Mammary epithelial cell (primary cell): ENCODE measurements at regions not wholly inside any gene's neighbourhood (a gene's known extent, or its start where the extent isn't known, plus 50 kb on each side); places are given as distances from the start of the nearest gene placed in this dataset.

ENCODE experiments used
- EZH2 ChIP-seq: IDR thresholded peaks from 2 replicates; pipeline ENCODE4 v1.6.1; 2012; ENCODE audit warnings: low read length, inconsistent platforms, borderline replicate concordance
- TF ChIP-seq, protein P1 (sequence below), 2 donors: IDR thresholded peaks in 1 of 2; conservative IDR thresholded peaks in 1 of 2; 2 replicates each; pipeline ENCODE4 v1.5.1; 2011 to 2012; ENCODE audit warnings: inconsistent platforms in 2 of 2, low read length in 2 of 2, mild to moderate bottlenecking in 2 of 2, control low read depth in 1 of 2, low read depth in 1 of 2; ENCODE audit not compliant: insufficient read depth in 1 of 2; ENCODE audit errors: extremely low read depth in 1 of 2

DNA sequence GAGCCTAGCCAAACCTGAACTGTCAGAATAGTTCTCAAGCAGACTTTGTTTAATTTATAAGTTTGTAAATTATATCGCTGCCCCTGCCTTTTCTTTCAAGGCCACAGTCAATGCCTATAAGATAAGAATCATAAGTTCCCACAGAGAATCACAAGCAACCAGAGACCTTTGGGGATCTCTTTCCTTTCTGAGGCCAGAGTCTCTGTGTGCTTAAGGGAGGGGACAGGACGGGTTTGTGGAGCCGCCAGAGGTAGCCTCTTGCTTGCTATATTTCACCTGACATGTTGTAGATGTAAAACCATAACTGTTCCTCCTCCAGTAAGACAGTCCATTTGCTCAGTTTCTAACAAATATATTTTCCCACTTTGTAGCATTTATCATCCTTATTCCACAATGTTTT, 458.8 kb downstream of the RFC3 start:
- TF ChIP-seq EZH2: no peak
- TF ChIP-seq, protein P1, sequence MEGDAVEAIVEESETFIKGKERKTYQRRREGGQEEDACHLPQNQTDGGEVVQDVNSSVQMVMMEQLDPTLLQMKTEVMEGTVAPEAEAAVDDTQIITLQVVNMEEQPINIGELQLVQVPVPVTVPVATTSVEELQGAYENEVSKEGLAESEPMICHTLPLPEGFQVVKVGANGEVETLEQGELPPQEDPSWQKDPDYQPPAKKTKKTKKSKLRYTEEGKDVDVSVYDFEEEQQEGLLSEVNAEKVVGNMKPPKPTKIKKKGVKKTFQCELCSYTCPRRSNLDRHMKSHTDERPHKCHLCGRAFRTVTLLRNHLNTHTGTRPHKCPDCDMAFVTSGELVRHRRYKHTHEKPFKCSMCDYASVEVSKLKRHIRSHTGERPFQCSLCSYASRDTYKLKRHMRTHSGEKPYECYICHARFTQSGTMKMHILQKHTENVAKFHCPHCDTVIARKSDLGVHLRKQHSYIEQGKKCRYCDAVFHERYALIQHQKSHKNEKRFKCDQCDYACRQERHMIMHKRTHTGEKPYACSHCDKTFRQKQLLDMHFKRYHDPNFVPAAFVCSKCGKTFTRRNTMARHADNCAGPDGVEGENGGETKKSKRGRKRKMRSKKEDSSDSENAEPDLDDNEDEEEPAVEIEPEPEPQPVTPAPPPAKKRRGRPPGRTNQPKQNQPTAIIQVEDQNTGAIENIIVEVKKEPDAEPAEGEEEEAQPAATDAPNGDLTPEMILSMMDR (conservative IDR thresholded peaks at IDR 0.05 in 1 of 2, IDR thresholded peaks at IDR 0.05 in 1 of 2; ENCODE audit: extremely low read depth in 1 of 2, insufficient read depth in 1 of 2, low read depth in 1 of 2, low read length in 2 of 2): no peak
